Hematopoietic multipotent progenitor cell (in vitro differentiated cells): ENCODE measurements at regions not wholly inside any gene's neighbourhood (a gene's known extent, or its start where the extent isn't known, plus 50 kb on each side); places are given as distances from the start of the nearest gene placed in this dataset.
"Not testable (repeated sequence)": the region's sequence is repeated elsewhere in the genome, so short reads cannot be mapped to it uniquely, and the experiment has no call there.

ENCODE experiments used
- DNase-seq, 3 donors: peaks; one replicate each; pipeline ENCODE4 v3.0.0-alpha.2; 2011 to 2015; ENCODE audit warnings: low read depth in 2 of 3, low spot score in 2 of 3

GRCh38 chr16:29126057-29126494 lies 141.2 kb downstream of the LAT start:
- DNase-seq, result peak in 2 of 3 donors; percentile 12 to 69

GRCh38 chr16:29124828-29125227 lies 140.0 kb downstream of the LAT start:
- DNase-seq, result no peak

- not testable (repeated sequence) for DNase-seq
These were observed 139.3 kb downstream of the LAT start for GRCh38 chr16:29124162-29124561.

GRCh38 chr16:29120680-29121079 lies 135.8 kb downstream of the LAT start:
- not testable (repeated sequence) for DNase-seq

- DNase-seq, result peak in 2 of 3 donors; percentile 10 to 29
These were observed 133.6 kb downstream of the LAT start for GRCh38 chr16:29118301-29118957.

GRCh38 chr16:29117631-29118030 lies 132.8 kb downstream of the LAT start:
- no peak for DNase-seq

- DNase-seq, result no peak
These were observed 132.1 kb downstream of the LAT start for GRCh38 chr16:29116980-29117379.

- not testable (repeated sequence) for DNase-seq
These were observed 131.4 kb downstream of the LAT start for GRCh38 chr16:29116207-29116606.

GRCh38 chr16:29115802-29116141 lies 130.9 kb downstream of the LAT start:
- DNase-seq, result peak in 1 of 3 donors; percentile 27

- DNase-seq, result peak in 1 of 3 donors; percentile 7
These were observed 130.3 kb downstream of the LAT start for GRCh38 chr16:29114989-29115801.

GRCh38 chr16:29114574-29114973 lies 129.7 kb downstream of the LAT start:
- DNase-seq, result no peak

GRCh38 chr16:29113446-29113845 lies 128.6 kb downstream of the LAT start:
- not testable (repeated sequence) for DNase-seq

GRCh38 chr16:29112755-29113347 lies 128.0 kb downstream of the LAT start:
- DNase-seq, result no peak

- DNase-seq, result not testable (repeated sequence)
These were observed 127.2 kb downstream of the LAT start for GRCh38 chr16:29111901-29112680.

GRCh38 chr16:29111421-29111820 lies 126.6 kb downstream of the LAT start:
- DNase-seq, result no peak

GRCh38 chr16:29108625-29109169 lies 123.8 kb downstream of the LAT start:
- not testable (repeated sequence) for DNase-seq

- no peak for DNase-seq
These were observed 122.4 kb downstream of the LAT start for GRCh38 chr16:29107299-29107698.

GRCh38 chr16:29106259-29106908 lies 121.5 kb downstream of the LAT start:
- not testable (repeated sequence) for DNase-seq

GRCh38 chr16:29104600-29104999 lies 119.7 kb downstream of the LAT start:
- DNase-seq, result not testable (repeated sequence)

- not testable (repeated sequence) for DNase-seq
These were observed 113.1 kb downstream of the LAT start for GRCh38 chr16:29097965-29098364.
